HUDEP-2 (cell line): ENCODE measurements at regions not wholly inside any gene's neighbourhood (a gene's known extent, or its start where the extent isn't known, plus 50 kb on each side); places are given as distances from the start of the nearest gene placed in this dataset.

ENCODE experiments used
- DNase-seq, 76 experiments: peaks; one replicate each; lab custom pipeline; 2025; ENCODE audit not compliant: unreplicated experiment in 76 of 76; lab: John Stamatoyannopoulos, UW

DNA sequence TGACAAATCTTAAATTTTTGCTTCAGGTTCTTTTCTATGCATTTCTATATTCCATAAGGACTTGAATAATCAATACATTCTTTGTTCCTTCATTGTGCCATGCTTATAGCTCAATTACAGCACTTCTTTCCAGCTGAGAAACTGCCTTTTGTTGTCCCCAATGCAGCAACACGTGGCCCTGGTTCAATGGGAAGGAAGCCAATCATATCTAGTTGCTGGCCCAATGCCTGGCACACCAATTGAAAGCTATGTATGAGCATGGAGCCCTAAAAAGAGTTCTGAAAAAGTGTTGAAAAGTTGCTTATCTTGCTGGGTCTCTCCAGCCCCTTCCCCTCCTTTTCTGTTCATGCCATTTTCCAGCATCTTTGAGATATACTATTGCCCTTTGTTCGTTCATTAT, 448.0 kb upstream of the FAT3 start:
- no peak for DNase-seq

DNA sequence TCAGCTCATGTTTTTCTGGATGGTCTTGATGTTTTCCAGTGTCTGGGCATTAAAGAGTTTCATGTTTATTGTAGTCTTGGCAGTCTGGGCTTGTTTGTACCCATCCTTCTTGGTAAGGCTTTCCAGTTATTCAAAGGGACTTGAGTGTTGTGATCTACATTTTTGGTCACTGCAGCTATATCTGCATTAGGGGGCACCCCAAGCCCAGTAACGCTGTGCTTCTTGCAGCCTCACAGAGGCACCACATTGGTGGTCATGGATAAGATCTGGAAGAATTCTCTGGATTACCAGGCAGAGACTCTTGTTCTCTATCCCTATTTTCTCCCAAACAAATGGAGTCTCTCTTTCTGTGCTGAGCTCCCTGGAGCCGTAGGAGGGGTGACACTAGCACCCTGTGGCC, 451.5 kb upstream of the FAT3 start:
- DNase-seq: no peak

DNA sequence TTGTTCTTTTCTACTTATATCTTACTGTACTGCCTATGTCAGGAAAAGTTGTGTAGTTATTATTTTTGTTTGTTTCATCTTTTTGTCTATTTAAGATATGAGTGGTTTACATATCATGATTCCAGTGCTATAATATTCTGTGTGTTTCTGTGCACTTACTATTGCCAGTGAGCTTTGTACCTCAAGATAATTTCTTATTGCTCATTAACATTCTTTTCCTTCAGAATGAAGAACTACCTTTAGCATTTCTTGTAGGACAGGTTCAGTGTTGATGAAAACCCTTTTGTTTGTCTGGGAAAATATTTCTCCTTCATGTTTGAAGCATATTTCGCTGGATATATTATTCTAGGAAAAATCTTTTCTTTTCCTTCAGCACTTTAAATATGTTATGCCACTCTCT, 452.7 kb upstream of the FAT3 start:
- no peak for DNase-seq

DNA sequence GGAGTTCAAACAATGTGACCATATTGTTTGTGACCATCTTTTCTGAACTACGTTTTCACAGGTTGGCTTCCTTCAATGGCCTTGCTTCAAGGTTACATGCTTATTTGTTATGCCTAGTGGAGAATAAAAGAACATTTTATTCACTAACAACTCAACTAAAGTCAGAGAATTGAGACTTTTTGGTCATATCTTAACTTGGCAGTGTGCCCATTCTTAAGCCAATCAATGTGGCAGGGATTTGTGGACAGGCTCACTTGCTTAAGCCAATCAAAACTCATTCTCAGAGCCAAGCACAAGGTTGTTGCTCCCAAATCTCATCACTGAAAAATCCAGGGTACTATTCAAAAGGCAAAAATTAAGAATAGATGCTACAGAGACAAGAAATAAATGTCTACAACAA, 455.8 kb upstream of the FAT3 start:
- no peak for DNase-seq

DNA sequence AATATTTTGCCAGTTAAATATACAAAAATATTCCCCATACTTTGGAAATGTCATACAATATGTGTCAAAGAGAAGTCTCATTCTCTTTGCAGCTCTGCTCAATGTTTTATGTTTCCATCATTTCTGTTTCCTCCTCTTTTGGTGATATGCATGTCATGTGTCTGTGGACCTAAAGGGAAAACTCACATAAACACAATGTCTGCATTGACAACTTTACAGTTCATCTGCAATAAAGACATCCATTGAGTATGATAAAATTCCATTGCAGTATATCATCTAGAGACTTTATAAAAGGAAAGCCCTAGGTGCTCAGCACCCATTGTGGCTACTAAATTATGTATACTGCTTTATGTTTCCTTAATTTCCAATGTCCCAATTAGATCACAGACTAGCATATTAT, 461.3 kb upstream of the FAT3 start:
- no peak for DNase-seq

DNA sequence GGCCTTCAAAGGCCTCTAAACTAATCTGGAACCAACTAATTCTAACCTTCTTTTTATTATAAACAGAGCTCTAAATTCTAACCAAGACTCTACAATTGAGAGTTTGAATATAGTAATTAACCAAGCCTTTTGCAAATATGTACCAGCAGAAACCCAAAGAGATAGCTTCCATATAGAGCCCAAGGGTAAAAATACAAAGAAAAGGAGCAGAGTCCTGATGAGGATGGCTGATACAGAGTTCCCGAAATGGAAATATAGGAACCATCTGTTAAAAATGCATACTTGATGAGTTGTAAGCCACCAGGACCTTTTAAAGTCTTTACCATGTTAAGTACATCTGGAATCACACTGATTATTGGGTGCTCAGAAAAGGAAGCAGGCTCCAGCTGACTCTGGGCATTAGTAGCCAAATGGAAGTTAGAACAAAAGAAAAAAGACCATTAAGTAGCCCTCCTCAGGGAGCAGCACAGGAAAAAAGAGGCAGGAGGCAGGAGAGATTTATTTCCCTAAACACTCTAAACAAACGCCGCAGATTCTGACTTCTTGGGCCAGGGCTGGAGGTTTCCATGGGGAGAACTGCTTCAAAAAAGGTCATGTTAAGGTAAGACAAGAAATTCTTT, 463.1 kb upstream of the FAT3 start:
- no peak for DNase-seq

DNA sequence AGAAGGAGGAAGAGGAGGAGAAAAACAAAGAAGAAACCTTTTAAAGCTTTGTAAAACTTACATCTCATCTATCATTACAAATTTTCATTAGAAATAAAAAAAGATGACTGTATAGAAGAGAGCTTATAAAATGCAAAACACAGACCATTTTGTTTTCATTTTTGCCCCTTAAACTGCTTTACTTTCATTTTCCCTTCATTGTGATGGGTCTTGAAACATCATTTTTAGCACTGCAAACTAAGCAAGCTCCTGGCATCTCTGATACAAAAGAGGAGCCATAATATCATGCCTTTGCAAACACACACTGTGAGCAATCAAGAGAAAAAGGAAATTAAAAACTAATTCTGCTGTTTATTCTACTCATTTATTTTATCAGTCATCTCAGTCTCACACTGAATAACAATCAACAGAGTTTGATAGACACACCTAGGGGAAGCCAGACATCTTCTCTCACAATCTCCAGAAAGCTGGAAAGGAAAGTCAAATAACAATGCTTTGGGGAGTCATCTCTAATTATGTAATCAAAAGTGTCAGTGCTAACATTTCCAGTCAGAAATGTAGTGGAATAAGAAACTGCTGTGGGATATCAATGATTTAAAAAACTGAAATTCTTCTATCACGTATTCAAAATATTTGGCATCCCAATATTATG, 467.7 kb upstream of the FAT3 start:
- no peak for DNase-seq

DNA sequence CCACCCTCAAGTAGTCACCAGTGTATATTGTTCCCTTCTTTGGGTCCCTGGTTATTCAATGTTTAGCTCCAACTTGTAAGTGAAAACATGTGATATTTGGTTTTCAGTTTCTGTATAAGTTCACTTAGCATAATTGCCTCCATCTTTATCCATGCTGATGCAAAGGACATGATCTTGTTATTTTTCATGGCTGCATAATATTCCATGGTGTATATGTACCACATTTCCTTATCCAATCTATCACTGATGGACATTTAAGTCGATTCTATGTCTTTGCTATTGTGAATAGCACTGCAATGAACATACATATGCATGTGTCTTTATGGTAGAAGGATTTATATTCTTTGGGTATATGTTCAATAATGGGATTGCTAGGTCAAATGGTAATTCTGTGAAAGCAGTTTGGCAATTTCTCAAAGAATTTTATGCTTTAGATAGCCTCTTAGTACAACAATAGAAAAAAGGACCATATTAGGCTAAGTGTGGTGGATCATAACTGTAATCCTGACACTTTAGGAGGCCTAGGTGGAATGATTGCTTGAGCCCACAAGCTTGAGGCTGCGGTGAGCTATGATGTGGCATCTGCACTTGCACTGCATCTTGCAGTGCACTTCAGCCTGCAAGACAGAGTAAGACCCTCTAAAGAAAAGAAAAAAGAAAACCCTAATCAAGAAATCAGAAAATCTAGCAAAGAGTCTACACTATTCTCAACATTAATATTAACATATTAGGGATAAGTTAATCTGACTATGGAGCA, 468.5 kb upstream of the FAT3 start:
- DNase-seq: no peak

DNA sequence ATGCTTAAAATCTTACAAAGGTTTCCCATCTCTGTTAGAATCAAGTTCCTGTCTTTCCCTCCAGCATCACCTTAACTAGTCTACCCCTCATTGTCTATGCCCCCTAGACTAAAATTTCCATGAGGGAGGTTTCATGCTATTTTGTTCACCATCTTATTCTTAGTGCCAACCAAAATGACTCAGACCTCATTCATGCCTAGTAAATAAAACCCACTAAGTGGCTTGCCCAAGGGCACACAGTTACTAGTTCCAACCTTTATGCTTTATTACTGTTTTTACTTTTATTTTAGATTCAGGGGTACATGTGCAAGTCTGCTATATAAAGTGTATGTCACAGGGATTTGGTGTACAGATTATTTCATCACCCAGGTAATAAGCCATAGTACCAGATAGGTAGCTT, 469.1 kb upstream of the FAT3 start:
- DNase-seq: no peak

DNA sequence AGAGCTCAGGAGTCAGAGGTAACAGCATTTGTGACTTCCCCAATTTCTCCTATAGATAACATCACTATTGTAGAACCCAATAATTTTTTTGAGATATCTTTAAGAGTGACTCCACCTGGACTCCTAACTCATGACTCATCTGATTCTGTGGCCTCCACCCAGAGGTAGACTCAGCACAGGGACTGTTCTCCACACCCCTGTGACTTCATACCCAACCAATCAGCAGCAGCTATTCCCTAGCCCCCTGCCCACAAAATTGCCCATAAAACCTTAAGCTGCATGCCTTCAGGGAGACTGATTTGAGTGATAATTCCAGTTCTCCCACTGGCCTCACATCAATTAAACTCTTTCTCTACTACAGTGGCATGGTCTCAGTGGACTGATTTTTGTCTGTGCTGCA, 475.4 kb upstream of the FAT3 start:
- DNase-seq: no peak

DNA sequence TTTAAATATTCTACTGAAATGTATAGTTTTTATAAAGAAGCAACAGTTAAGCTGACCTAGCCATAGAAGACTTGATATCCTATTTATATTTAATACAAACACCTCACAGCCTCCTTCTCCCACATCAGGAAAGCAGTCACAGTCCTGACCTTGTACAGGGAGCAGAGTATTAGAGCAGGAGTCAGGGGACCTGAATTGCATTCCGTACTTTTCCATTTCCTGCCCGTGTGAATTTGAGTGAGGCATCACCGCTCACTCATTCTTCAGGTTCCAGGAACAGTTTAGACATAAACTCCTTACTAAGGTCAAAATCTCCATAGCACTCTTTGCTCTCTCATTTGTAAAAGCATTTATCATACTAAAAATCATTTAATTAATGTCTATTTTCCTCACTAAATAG, 482.5 kb upstream of the FAT3 start:
- DNase-seq: no peak

DNA sequence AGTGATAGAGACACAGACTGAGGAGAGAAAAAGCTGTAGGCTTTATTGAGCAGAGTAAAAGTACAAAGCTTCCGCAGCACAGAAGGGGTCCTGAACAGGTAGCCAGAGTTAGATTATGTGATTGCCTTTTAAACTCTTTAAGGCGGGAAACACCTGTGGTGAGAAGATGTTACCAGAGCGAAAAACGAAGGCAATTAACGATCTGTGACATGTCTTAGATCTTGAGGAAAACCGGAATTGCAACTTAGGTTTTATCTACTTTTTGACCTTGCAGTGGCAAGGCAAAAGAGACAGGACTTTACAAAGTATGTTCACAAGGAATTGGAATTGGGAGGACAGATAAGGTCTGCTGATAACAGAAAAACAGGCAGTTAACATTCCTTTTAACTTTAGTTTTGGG, 493.6 kb upstream of the FAT3 start:
- DNase-seq: no peak

DNA sequence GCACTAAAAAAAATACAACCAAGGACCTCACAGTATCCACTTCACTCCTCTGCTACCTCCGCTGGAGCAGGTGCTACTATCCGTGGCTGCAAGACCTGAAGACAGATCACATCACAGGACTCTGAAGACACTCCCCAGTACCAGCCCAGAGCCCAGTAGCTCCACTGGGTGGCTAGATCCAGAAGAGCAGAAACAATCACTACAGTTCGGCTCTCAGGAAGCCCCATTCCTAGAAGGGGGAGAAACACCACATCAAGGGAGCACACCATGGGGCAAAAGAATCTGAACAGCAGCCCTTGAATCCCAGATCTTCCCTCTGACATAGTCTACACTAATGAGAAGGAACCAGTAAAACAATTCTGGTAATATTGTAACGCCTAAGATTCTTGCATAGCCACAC, 494.0 kb upstream of the FAT3 start:
- no peak for DNase-seq

DNA sequence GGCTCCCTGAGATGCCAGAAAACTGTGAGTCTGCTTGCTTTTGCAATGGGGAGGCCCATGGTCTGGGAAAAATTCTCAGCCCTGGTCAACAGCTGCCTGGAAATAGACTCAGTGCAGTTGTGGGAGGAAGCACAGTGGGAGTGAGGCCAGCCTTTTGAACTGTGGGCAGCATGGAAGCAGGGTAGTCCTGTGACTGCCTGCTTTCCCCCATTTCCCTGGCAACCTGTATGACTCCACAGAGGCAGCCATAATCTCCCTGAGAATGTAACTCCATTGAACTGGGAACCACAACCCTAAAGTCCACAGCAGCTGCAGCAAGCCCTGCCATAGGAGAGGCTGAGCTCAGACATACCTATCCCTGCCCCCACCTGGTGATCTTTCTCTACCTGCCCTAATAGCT, 494.6 kb upstream of the FAT3 start:
- DNase-seq: no peak

DNA sequence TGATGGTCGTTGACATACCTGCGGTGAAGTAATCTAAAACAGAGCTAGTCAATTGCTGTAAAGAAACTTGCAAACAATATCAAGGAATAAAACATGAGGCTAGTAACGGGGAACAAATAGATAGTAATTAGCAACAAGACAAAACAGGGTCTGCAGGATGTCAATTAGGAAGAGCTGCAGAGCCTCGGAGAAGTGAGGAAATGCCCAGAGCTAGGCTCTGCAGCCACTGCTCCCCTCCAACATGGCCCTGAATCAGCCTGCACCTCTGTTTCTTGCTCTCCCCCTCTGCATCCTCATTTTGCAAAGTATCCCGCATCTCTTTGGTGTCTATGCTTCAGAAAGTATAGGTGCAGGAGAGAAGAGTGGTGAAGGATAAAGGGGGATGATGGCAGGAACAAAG, 507.4 kb upstream of the FAT3 start:
- no peak for DNase-seq

DNA sequence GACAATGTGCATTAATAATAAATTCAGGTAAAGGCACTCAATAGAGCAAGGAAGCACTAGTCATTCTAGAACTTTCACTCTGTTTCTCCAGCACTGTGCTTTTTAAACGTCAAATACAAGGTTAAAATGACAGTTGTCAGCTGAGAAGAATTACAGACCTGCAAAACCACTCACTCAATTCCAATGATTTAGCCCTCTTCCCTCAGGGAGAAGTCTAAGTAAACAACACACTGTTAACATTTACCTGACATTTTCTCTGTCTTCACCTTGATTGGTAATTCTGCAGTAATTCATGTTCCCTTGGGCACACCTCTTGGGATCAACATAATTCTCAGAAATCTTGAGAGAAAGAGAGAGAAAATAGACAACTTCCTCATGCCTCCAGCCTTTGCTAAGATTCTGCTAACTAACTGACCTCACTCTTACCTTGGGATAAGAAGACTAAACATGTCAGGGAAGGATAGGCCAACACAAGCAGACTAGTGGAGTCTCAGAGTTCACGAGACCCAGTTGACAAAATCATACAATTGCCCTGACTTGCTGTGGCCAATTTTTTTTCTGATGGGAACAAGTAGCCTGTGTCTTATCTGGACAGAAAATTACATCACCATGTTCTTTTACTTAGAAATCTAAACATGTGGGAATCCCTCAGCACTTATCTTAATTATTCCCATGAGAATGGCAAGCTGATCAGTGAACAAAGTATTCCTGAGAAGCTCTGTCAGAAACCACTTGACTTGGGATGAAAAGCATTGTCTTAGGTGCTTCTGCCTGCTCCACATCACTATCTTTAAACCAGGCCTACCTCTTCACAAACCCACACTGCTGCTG, 516.8 kb upstream of the FAT3 start:
- no peak for DNase-seq

DNA sequence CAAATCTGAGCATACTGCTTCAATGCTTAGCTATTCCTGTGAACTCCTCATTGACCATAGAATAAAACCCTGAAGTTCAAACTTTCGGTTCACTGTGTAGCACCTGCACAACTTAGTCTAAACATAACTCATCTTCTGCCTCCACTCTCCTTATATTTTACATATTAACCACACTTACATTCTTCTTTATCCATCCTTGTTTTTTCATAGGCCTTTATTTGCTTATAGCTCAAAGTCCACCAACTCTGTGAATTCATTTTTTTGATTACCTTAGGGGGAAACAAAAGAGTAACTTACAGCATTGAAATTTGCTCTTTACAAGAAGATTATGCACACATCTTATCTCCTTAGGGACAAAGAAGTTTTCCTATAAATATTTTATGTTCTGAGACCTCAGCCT, 521.6 kb upstream of the FAT3 start:
- no peak for DNase-seq

DNA sequence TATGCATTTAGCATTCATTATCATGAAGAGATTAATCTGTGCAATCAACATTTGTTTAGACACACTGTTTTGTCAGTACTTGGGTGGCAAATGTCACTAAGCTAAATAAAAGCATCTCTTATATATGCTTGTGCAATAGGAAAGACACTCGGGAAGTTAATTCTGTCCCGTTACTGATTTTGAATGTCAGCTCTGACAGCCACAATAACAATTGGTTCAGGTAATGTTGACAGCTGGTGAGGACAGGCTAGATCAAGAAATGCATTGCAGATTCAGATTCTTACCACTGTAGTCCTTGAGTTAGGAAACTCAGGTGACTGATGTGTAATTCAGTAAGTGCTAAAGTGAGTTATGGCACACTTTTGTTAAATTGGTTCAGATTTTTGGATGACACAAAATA, 523.8 kb upstream of the FAT3 start:
- DNase-seq: no peak

DNA sequence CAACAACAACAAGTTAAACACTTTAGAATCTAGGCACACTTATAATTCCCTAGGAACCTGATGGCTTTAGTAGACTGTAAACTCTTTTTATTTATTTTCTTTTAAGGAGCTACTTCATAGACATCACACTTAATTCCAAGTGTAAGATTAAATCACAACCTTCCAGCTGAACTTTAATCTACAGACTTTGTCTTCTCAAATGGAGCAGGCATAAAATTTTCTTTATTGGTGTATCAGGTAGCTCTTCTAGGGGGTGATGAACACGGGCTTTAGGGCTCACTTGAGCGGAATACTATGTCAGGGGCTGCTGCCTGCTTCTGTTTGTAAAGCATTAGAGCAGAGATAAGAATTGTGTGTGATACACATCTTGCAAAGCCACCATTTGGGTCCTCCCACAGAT, 525.8 kb upstream of the FAT3 start:
- no peak for DNase-seq

DNA sequence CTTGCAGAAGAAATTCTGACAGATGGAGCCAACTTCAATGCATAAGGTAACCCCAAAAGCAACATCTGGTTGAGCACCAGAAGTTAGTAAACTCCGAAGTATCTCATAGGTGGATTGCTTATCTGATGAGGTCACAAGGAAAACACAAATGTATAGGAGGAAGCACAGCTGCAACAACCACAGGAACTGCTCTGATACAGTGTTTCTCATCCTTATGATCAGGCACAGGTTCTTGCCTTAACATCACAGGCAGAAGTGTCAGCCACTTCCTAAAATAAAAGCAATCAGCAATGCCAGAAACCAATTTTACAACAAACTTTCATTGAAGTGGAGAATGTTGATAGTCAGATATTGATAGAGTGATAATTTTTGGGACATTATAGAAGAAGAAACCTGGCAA, 530.3 kb upstream of the FAT3 start:
- DNase-seq: no peak

DNA sequence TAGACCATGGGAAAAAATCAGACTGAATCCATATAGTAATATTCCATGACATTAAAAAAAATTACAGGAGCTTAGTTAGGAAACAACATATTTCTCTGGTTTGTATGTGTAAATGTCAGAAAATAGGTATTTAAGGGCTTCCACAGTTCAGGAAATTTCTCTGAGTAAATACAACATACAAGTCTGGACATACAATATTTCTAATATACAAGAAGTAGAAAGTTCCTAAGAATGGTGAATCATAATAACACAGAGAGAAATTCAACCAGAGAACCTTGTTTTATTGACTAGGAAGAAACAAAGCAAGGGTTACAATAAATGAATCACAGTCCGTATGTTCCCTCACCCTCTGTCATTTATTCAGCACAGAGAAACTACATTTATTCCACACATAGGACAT, 532.7 kb upstream of the FAT3 start:
- DNase-seq: no peak
